ENCODE measurements at regions not wholly inside any gene's neighbourhood (a gene's known extent, or its start where the extent isn't known, plus 50 kb on each side); places are given as distances from the start of the nearest gene placed in this dataset.

GRCh38 chr12:126487431-126487980 is 1422.3 kb downstream of the AACS start:
- TF ChIP-seq GATA3 (IDR thresholded peaks at IDR 0.05; ENCODE audit: low read depth, low read length) (no peak), GATA2 (IDR thresholded peaks at IDR 0.05; ENCODE audit: low read depth, low read length) (no peak)

Measured in SH-SY5Y (cell line).